HL-60 (cell line): ENCODE measurements at regions not wholly inside any gene's neighbourhood (a gene's known extent, or its start where the extent isn't known, plus 50 kb on each side); places are given as distances from the start of the nearest gene placed in this dataset.

Experiments
- GABPA ChIP-seq: IDR thresholded peaks from 2 replicates; pipeline ENCODE4 v1.6.1; 2012; ENCODE audit warnings: low read depth
- POLR2AphosphoS5 ChIP-seq: IDR thresholded peaks from 2 replicates; pipeline ENCODE4 v1.6.1; 2012; ENCODE audit warnings: low read depth
- TF ChIP-seq, protein P1 (sequence below): IDR thresholded peaks from 2 replicates; pipeline ENCODE4 v1.6.1; 2012; ENCODE audit warnings: low read depth; ENCODE audit not compliant: insufficient replicate concordance
- TF ChIP-seq, protein P2 (sequence below): IDR thresholded peaks from one replicate; pipeline ENCODE4 v1.5.1; 2011; ENCODE audit warnings: low read length, control low read depth, inconsistent platforms; ENCODE audit not compliant: insufficient read depth

DNA sequence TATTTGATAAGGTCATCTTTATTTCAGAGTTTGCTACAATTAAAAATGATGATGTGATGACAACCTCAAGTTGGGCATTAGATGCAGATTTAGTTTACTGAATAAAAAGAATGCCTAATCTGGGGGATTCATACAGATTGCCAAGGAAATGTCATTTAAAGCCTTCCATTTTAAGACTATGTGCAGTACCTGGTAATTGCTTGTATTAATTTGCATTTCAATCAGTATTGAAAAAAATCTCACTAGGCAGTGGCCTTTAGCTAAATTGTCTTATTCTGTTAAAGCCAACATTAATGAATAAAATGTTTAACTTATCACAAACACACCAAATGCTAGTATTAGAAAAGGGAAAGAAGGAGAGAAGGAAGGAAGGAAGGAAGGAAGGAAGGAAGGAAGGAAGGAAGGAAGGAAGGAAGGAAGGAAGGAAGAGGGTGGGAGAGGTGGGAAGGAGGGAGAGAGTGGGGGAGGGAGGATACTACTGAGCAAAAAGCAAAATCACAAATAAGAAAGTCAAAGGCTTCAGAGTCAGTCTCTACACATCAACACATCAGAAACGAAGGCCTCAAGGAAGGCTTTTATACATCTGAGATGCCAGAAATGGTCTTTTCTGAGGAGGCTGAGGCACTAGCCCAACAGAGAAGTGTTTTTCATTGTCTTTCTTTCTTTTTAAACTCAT lies 271.1 kb upstream of the CLEC14A start:
- TF ChIP-seq POLR2AphosphoS5 (no peak), GABPA (no peak)
- TF ChIP-seq, protein P1, sequence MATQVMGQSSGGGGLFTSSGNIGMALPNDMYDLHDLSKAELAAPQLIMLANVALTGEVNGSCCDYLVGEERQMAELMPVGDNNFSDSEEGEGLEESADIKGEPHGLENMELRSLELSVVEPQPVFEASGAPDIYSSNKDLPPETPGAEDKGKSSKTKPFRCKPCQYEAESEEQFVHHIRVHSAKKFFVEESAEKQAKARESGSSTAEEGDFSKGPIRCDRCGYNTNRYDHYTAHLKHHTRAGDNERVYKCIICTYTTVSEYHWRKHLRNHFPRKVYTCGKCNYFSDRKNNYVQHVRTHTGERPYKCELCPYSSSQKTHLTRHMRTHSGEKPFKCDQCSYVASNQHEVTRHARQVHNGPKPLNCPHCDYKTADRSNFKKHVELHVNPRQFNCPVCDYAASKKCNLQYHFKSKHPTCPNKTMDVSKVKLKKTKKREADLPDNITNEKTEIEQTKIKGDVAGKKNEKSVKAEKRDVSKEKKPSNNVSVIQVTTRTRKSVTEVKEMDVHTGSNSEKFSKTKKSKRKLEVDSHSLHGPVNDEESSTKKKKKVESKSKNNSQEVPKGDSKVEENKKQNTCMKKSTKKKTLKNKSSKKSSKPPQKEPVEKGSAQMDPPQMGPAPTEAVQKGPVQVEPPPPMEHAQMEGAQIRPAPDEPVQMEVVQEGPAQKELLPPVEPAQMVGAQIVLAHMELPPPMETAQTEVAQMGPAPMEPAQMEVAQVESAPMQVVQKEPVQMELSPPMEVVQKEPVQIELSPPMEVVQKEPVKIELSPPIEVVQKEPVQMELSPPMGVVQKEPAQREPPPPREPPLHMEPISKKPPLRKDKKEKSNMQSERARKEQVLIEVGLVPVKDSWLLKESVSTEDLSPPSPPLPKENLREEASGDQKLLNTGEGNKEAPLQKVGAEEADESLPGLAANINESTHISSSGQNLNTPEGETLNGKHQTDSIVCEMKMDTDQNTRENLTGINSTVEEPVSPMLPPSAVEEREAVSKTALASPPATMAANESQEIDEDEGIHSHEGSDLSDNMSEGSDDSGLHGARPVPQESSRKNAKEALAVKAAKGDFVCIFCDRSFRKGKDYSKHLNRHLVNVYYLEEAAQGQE = no peak
- TF ChIP-seq, protein P2, sequence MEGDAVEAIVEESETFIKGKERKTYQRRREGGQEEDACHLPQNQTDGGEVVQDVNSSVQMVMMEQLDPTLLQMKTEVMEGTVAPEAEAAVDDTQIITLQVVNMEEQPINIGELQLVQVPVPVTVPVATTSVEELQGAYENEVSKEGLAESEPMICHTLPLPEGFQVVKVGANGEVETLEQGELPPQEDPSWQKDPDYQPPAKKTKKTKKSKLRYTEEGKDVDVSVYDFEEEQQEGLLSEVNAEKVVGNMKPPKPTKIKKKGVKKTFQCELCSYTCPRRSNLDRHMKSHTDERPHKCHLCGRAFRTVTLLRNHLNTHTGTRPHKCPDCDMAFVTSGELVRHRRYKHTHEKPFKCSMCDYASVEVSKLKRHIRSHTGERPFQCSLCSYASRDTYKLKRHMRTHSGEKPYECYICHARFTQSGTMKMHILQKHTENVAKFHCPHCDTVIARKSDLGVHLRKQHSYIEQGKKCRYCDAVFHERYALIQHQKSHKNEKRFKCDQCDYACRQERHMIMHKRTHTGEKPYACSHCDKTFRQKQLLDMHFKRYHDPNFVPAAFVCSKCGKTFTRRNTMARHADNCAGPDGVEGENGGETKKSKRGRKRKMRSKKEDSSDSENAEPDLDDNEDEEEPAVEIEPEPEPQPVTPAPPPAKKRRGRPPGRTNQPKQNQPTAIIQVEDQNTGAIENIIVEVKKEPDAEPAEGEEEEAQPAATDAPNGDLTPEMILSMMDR = no peak
